Naive thymus-derived CD8-positive, alpha-beta T cell (primary cell): ENCODE measurements at regions not wholly inside any gene's neighbourhood (a gene's known extent, or its start where the extent isn't known, plus 50 kb on each side); places are given as distances from the start of the nearest gene placed in this dataset.

ENCODE experiments used
- ATAC-seq, 2 donors: fragments of 150-1000 bp; cut with Tn5 transposase in 1 of 2; sonication (Bioruptor Pico), chemical (Tn5 transposase) in 1 of 2; 1 replicate in 1 of 2; 2 replicates in 1 of 2; pipeline ENCODE4 v1.10.0; 2021; ENCODE audit warnings: mild to moderate bottlenecking in 2 of 2, moderate library complexity in 2 of 2
- POLR2A ChIA-PET: fragments of 350-600 bp; sonication (Branson Sonifier 250); formaldehyde crosslinking; loops from one replicate; lab custom pipeline; 2021; ENCODE audit warnings: antibody characterized with exemption; lab: Charles Lee
- DNase-seq, 10 donors: peaks; one replicate each; pipeline versions ENCODE4 v3.0.0 to v3.0.0-alpha.2; 2020 to 2022
- H3K27ac Mint-ChIP-seq, 10 donors: one replicate each; pipeline ENCODE4 v1.8.0; 2020 to 2022; ENCODE audit warnings: mild to moderate bottlenecking in 10 of 10, mixed read lengths in 10 of 10, moderate library complexity in 4 of 10, inconsistent platforms in 1 of 10
- H3K27me3 Mint-ChIP-seq, 5 donors: one replicate each; pipeline ENCODE4 v1.8.0; 2021 to 2022; ENCODE audit warnings: mixed read lengths in 5 of 5
- H3K36me3 Mint-ChIP-seq, 3 donors: one replicate each; pipeline ENCODE4 v1.8.0; 2020 to 2022; ENCODE audit warnings: mixed read lengths in 3 of 3, mild to moderate bottlenecking in 2 of 3, inconsistent platforms in 1 of 3
- H3K4me1 Mint-ChIP-seq, 4 donors: one replicate each; pipeline ENCODE4 v1.8.0; 2021 to 2022; ENCODE audit warnings: mixed read lengths in 4 of 4
- H3K4me3 Mint-ChIP-seq, 10 donors: one replicate each; pipeline ENCODE4 v1.8.0; 2020 to 2022; ENCODE audit warnings: mild to moderate bottlenecking in 10 of 10, mixed read lengths in 10 of 10, moderate library complexity in 6 of 10, inconsistent platforms in 1 of 10
- H3K9me3 Mint-ChIP-seq, 9 donors: one replicate each; pipeline ENCODE4 v1.8.0; 2020 to 2022; ENCODE audit warnings: mixed read lengths in 9 of 9, mild to moderate bottlenecking in 3 of 9, inconsistent platforms in 1 of 9, moderate library complexity in 1 of 9

DNA sequence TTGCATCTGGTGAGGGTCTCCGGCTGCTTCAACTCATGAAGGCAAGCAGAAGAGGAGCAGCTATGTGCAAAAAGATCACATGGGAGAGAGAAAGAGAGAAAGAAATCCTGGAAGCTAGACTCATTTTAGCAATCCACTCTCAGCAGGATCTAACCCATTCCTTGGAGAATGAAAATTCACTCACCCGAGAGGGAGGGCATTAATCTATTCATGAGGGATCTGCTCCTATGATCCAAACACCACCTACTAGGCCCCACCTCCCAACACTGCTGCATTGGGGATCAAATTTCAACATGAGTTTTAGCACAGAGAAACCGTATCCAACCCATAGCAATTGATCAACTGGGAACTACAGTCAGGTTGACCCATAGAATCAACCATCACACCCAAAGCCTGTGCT is 98.1 kb upstream of the SV2C start:
- H3K4me1 Mint-ChIP-seq, result no peaks in the 10 kb centered on the region
- POLR2A ChIA-PET, result no interaction called here

DNA sequence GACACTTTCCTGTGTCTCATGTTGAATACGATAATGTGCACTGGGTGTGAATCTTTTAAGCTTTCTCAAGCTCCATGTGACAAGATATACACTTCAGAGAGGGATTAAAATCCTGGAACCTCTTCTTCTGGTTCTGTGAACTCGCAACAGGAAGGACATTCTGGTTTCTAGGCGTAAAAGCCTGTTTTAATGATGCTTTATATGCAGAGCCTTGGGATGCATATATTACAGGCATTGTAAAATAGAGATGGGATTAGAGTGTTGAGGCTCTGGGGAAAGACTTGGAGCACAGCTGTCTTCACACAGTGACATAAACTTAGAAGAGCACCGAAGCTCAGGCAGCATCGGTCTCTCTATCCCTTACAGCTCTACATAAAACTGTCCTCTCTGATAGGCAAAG is 107.7 kb upstream of the SV2C start:
- no peak overlapping the region for H3K27ac Mint-ChIP-seq
- POLR2A ChIA-PET, result no interaction called here
- H3K4me1 Mint-ChIP-seq, result no peaks in the 10 kb centered on the region
- no peak for ATAC-seq
- H3K4me3 Mint-ChIP-seq, result no peak overlapping the region
- H3K9me3 Mint-ChIP-seq, result peaks cover 0 to 12% (median 2%) of the 10 kb centered on the region in 9 donors
- H3K36me3 Mint-ChIP-seq, result no peaks in the 10 kb centered on the region
- no peak for DNase-seq
- H3K27me3 Mint-ChIP-seq, result peaks cover 14 to 38% (median 31%) of the 10 kb centered on the region in 5 donors

More for the DNA sequence above, 98.1 kb upstream of the SV2C start:
- ATAC-seq (no peak), DNase-seq (no peak)
- H3K27ac Mint-ChIP-seq, result no peak overlapping the region
- peaks cover 3 to 18% (median 4%) of the 10 kb centered on the region in 5 donors for H3K27me3 Mint-ChIP-seq
- H3K9me3 Mint-ChIP-seq, result no peaks in the 10 kb centered on the region
- no peaks in the 10 kb centered on the region for H3K36me3 Mint-ChIP-seq
- H3K4me3 Mint-ChIP-seq, result no peak overlapping the region

DNA sequence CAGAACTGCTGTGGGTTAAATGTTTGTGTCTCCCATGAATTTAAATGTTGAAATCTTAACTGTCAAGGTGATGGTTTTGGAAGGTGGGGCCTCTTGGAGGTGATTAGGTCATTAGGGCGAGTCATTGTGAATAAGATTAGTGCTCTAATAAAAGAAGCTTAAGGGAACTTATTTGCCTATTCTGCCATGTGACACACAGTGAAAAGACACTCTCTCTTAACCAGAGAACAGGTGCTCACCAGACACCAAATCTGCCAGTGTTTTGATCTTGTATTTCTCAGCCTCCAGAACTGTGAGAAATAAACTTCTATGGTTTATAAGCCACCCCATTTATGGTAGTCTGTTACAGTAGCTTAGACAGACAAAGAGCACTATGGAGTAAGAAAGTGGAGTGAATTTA is 117.9 kb upstream of the SV2C start:
- no peaks in the 10 kb centered on the region for H3K4me1 Mint-ChIP-seq
- no peak for ATAC-seq
- no peak for DNase-seq
- H3K4me3 Mint-ChIP-seq, result no peak overlapping the region
- H3K27ac Mint-ChIP-seq, result no peak overlapping the region
- peaks cover 0 to 15% (median 0%) of the 10 kb centered on the region in 3 donors for H3K36me3 Mint-ChIP-seq
- POLR2A ChIA-PET, result no interaction called here
- H3K9me3 Mint-ChIP-seq, result peaks cover 0 to 36% (median 11%) of the 10 kb centered on the region in 9 donors
- peaks cover 6 to 50% (median 25%) of the 10 kb centered on the region in 5 donors for H3K27me3 Mint-ChIP-seq

DNA sequence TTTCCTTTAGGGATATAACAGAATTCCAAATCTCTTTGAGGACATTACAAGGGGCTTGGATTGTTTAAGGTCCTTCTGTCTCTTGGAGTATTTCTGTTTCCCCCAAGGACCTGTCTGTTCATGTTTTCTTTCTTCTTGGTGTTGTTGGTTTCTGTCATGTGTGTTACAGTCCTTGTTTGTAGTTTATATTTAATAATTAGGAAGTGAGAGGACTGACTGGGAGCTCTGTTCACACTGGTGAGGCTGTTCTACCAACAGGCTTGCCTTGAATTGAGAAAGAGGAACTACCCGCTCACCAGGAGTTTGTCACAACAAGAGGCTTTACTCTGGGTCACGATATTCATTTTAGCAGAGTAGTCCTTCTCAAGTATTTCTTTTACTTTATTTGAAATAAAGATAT is 119.2 kb upstream of the SV2C start:
- Mint-ChIP-seq H3K4me1 (no peaks in the 10 kb centered on the region), H3K27me3 (peaks cover 6 to 40% (median 18%) of the 10 kb centered on the region in 5 donors), H3K4me3 (no peak overlapping the region), H3K27ac (no peak overlapping the region), H3K36me3 (peaks cover 0 to 10% (median 0%) of the 10 kb centered on the region in 3 donors), H3K9me3 (peaks cover 0 to 28% (median 7%) of the 10 kb centered on the region in 9 donors)
- POLR2A ChIA-PET, result no interaction called here
- DNase-seq, result no peak
- ATAC-seq, result no peak

DNA sequence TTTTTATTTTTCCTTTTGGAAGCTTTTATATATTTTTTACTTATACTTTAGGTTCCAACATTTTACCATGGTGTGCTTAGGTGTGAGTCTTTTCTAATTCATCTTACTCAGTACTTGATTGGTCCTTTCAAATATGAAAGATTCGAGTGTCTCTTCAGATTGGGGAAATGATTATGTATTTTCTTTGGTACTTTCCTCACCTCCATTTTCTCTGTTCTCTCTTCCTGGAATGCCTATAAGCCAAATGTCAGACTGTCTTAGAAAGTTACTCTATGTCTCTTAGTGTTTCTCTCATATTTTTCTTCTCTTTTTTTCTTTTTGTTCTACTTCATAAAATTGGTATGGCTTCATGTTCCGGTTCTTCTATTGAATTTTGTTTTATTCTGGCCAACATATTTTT is 119.6 kb upstream of the SV2C start:
- no peak overlapping the region for H3K27ac Mint-ChIP-seq
- no peak for ATAC-seq
- H3K9me3 Mint-ChIP-seq, result peaks cover 0 to 25% (median 6%) of the 10 kb centered on the region in 9 donors
- POLR2A ChIA-PET, result no interaction called here
- H3K36me3 Mint-ChIP-seq, result peaks cover 0 to 8% (median 0%) of the 10 kb centered on the region in 3 donors
- H3K27me3 Mint-ChIP-seq, result peaks cover 6 to 41% (median 18%) of the 10 kb centered on the region in 5 donors
- no peak for DNase-seq
- no peaks in the 10 kb centered on the region for H3K4me1 Mint-ChIP-seq
- no peak overlapping the region for H3K4me3 Mint-ChIP-seq

DNA sequence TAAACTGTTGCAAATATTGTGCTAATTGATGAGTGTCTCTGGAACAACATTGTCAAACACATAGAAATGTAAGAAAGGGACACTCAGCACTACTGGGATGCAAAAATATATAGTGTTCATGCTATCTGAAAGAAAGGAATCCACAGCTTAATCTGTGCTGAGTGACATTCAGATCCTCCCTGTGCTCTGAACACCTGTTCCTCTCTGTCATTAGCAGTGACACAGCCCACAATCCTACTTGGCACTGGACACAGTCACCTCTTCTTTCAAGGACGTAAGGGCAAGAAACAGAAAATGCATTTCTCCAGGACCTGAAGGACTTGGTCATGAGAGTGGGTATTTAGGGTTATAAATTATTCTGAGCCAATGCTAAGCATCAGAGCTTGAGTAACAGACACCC is 121.4 kb upstream of the SV2C start:
- Mint-ChIP-seq H3K27ac (no peak overlapping the region), H3K4me1 (no peaks in the 10 kb centered on the region), H3K36me3 (no peaks in the 10 kb centered on the region), H3K9me3 (peaks cover 0 to 23% (median 9%) of the 10 kb centered on the region in 9 donors), H3K27me3 (peaks cover 6 to 37% (median 16%) of the 10 kb centered on the region in 5 donors), H3K4me3 (no peak overlapping the region)
- ATAC-seq (no peak), DNase-seq (no peak)
- POLR2A ChIA-PET, result no interaction called here

DNA sequence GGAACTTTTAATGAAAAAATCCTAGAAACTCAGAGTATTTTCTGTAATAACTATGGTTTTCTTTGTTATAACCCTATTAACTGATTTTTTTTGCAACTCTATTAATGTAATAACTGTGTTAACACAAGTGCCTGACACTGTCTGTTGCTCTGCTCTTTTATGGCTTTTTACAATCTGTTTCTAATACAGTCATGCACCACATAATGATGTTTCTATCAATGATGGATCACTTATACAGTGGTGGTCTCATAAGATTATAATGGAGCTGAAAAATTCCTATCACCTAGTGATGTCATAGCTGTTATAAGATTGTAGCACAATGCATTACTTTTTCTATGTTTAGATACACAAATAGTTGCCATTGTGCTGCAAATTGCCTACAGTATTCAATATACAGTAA is 123.1 kb upstream of the SV2C start:
- POLR2A ChIA-PET, result no interaction called here

DNA sequence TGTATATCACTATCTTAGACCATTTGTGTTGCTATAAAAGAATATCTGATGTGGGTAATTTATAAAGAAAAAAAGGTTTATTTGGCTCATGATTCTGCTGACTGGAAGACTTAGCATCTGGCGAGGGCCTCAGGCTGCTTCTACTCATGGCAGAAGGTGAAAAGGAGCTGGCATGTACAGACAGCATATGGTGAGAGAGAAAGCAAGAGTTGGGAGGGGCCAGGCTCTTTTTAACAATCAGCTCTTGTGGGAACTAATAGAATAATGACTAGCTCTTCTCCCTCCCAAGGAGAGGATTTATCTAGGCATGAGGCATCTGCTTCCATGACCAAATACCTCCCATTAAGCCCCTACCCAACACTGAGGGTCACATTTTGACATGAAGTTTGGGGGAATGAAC is 130.2 kb upstream of the SV2C start:
- Mint-ChIP-seq H3K27ac (no peak overlapping the region), H3K4me1 (no peaks in the 10 kb centered on the region), H3K4me3 (no peak overlapping the region), H3K36me3 (peaks cover 0 to 10% (median 0%) of the 10 kb centered on the region in 3 donors), H3K9me3 (peaks cover 0 to 25% (median 4%) of the 10 kb centered on the region in 9 donors), H3K27me3 (peaks cover 13 to 35% (median 15%) of the 10 kb centered on the region in 5 donors)
- ATAC-seq (no peak), DNase-seq (no peak)
- POLR2A ChIA-PET, result no interaction called here

More for the DNA sequence above, 123.1 kb upstream of the SV2C start:
- Mint-ChIP-seq H3K27me3 (peaks cover 6 to 32% (median 16%) of the 10 kb centered on the region in 5 donors), H3K36me3 (no peaks in the 10 kb centered on the region), H3K4me3 (no peak overlapping the region), H3K4me1 (no peaks in the 10 kb centered on the region), H3K9me3 (peaks cover 0 to 19% (median 5%) of the 10 kb centered on the region in 9 donors), H3K27ac (no peak overlapping the region)
- ATAC-seq (no peak), DNase-seq (no peak)

DNA sequence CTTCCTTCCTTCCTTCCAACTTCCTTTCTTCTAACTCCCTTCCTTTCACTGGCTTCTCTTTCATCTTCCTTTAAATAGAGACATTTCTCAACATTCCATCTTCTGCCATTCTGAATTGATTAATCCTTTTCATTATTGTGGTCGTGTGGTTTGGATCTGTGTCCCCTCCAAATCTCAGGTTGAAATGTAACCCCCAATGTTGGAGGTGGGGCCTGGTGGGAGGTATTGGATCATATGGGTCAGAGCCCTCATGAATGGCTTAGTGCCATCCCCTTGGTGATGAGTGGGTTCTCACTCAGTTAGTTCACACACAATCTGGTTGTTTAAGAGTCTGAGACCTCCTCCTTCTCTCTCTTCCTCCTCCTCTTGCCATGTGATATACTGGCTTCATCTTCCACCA is 130.9 kb upstream of the SV2C start:
- H3K9me3 Mint-ChIP-seq, result peaks cover 0 to 24% (median 8%) of the 10 kb centered on the region in 9 donors
- H3K27me3 Mint-ChIP-seq, result peaks cover 13 to 40% (median 17%) of the 10 kb centered on the region in 5 donors
- no peak for DNase-seq
- no peaks in the 10 kb centered on the region for H3K4me1 Mint-ChIP-seq
- H3K4me3 Mint-ChIP-seq, result no peak overlapping the region
- H3K27ac Mint-ChIP-seq, result no peak overlapping the region
- peaks cover 0 to 10% (median 0%) of the 10 kb centered on the region in 3 donors for H3K36me3 Mint-ChIP-seq
- POLR2A ChIA-PET, result no interaction called here
- no peak for ATAC-seq

DNA sequence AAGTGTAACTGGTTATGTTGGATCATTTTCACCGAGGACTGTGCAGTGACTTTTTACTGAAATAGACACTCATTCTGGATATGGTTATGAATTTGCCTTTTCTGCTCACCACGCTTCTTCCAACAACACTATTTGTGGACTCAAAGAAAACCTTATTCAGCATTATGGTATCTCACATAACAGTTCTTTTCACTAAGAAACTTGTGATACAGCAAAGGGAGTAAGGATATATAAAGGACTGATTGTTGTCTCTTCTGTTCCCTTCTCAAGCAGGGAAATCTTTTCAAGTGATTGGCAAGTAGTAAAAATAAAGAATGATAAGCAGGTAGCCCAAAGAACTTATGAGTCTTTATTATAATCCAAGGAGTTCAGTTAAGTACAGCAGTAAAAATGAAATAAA is 131.5 kb upstream of the SV2C start:
- no peaks in the 10 kb centered on the region for H3K4me1 Mint-ChIP-seq
- peaks cover 0 to 10% (median 0%) of the 10 kb centered on the region in 3 donors for H3K36me3 Mint-ChIP-seq
- H3K4me3 Mint-ChIP-seq, result no peak overlapping the region
- no peak for DNase-seq
- no peak overlapping the region for H3K27ac Mint-ChIP-seq
- POLR2A ChIA-PET, result no interaction called here
- peaks cover 12 to 41% (median 21%) of the 10 kb centered on the region in 5 donors for H3K27me3 Mint-ChIP-seq
- no peak for ATAC-seq
- H3K9me3 Mint-ChIP-seq, result peaks cover 1 to 25% (median 8%) of the 10 kb centered on the region in 9 donors

DNA sequence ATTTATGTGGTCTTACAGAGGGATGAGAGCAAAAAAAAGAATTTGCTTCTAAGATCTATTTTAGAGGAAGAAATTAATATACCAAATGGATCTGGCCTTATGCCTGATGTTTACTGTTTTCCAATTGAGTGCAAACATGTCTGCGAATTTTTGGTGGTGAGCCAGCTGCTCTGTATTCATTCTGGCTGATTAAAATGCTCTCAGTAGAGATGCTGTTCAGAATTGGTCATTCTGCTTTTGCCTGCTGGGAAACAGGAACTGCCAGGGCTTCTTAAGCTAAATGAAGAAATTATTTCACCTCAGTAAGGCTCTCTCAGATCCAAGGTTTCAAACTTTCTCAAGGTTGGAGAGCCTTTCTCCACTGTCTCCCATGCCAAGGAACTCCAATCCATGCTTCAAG is 132.0 kb upstream of the SV2C start:
- DNase-seq (no peak), ATAC-seq (no peak)
- H3K4me3 Mint-ChIP-seq, result no peak overlapping the region
- H3K4me1 Mint-ChIP-seq, result no peaks in the 10 kb centered on the region
- peaks cover 12 to 41% (median 21%) of the 10 kb centered on the region in 5 donors for H3K27me3 Mint-ChIP-seq
- H3K27ac Mint-ChIP-seq, result no peak overlapping the region
- POLR2A ChIA-PET, result no interaction called here
- H3K9me3 Mint-ChIP-seq, result peaks cover 1 to 25% (median 8%) of the 10 kb centered on the region in 9 donors
- H3K36me3 Mint-ChIP-seq, result peaks cover 0 to 10% (median 0%) of the 10 kb centered on the region in 3 donors

DNA sequence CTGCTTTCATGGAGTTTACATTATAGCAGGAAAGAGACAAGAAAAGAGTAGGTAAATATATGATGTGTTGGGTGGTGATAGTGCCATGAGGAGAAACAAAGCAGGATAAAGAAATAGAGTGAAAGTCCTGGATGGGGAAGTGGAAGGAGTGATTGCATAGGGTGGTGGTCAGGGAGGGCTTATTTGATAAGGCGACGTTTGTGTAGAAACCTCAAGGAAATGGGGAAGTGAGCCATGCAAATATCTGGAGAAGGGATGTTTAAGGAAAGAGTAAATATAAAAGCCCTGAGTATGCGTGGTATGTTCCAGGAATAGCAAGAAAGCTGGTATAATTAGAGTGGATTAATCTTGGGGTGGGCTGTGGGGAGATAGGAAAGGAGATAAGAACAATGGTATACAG is 134.7 kb upstream of the SV2C start:
- H3K27me3 Mint-ChIP-seq, result peaks cover 16 to 36% (median 21%) of the 10 kb centered on the region in 5 donors
- H3K4me1 Mint-ChIP-seq, result no peaks in the 10 kb centered on the region
- POLR2A ChIA-PET, result no interaction called here
- H3K36me3 Mint-ChIP-seq, result peaks cover 0 to 10% (median 4%) of the 10 kb centered on the region in 3 donors
- DNase-seq (no peak), ATAC-seq (no peak)
- peaks cover 1 to 33% (median 12%) of the 10 kb centered on the region in 9 donors for H3K9me3 Mint-ChIP-seq
- H3K27ac Mint-ChIP-seq, result no peak overlapping the region
- no peak overlapping the region for H3K4me3 Mint-ChIP-seq

DNA sequence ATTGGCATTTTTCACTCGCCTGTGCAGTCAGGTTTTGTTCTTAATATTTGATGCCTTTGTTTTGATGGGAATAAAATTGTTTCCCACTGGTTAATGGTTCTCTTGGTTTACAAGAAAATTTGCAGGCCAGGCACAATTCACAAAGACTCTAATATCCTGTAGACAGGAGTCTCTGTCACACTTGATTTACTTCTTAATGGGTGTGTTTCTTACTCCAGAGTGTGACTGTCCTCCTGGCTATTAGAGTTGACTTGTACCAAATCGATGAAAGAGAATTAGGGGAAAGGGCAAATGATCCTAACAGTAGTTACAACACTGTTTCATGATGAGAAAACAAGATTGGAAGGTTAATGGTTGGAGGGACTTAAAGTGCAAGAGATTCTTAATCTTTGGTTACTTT is 142.8 kb upstream of the SV2C start:
- no peak overlapping the region for H3K4me3 Mint-ChIP-seq
- H3K36me3 Mint-ChIP-seq, result peaks cover 0 to 4% (median 0%) of the 10 kb centered on the region in 3 donors
- peaks cover 0 to 8% (median 0%) of the 10 kb centered on the region in 9 donors for H3K9me3 Mint-ChIP-seq
- POLR2A ChIA-PET, result no interaction called here
- H3K27ac Mint-ChIP-seq, result no peak overlapping the region
- no peak for DNase-seq
- H3K27me3 Mint-ChIP-seq, result peaks cover 7 to 13% (median 12%) of the 10 kb centered on the region in 5 donors
- H3K4me1 Mint-ChIP-seq, result no peaks in the 10 kb centered on the region
- ATAC-seq, result no peak

DNA sequence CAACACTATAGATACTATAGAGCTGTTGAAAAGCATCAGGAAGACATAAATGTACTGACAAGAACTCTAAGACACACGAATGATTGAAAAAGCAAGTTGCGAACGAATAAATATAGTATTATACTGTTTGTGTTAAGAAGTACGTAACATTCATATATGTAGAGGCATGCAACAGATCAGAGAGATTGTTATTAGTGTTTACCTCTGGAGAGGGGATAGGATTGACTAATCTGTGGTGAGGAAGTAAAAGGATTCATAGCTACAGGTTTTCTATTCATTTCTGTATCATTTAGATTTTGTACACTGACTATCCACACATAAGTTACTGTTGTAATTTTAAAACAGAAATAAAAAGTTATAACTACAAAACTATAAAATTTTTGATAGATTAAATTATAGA is 147.6 kb upstream of the SV2C start:
- Mint-ChIP-seq H3K4me3 (no peak overlapping the region), H3K27me3 (peaks cover 11 to 49% (median 15%) of the 10 kb centered on the region in 5 donors), H3K9me3 (no peaks in the 10 kb centered on the region), H3K27ac (no peak overlapping the region), H3K36me3 (no peaks in the 10 kb centered on the region), H3K4me1 (no peaks in the 10 kb centered on the region)
- no peak for DNase-seq
- POLR2A ChIA-PET, result no interaction called here
- ATAC-seq, result no peak
